ENCODE measurements at regions not wholly inside any gene's neighbourhood (a gene's known extent, or its start where the extent isn't known, plus 50 kb on each side); places are given as distances from the start of the nearest gene placed in this dataset.

- no peak for DNase-seq (ENCODE audit: extremely low spot score)
- intact Hi-C loops (cut with DNase I), result no loop called here
- H3K27ac ChIP-seq (replicated peaks in 1 of 4), result no peak overlapping the region
- TF ChIP-seq EP300 (IDR thresholded peaks at IDR 0.05) (no peak), POLR2AphosphoS5 (IDR thresholded peaks at IDR 0.05) (no peak), CTCF (IDR thresholded peaks at IDR 0.05) (no peak), POLR2A (IDR thresholded peaks at IDR 0.05; ENCODE audit: low read depth) (no peak)
- no peaks in the 10 kb centered on the region for H3K9me3 ChIP-seq
- no peak overlapping the region for H3K4me3 ChIP-seq
- no peaks in the 10 kb centered on the region for H3K36me3 ChIP-seq
- WGBS, result 70% methylated on average over 5 of the region's 5 CpGs
- H3K4me1 ChIP-seq, result no peaks in the 10 kb centered on the region
- H3K27me3 ChIP-seq, result no peaks in the 10 kb centered on the region
Measured at GRCh38 chr16:59369523-59369922, 635.4 kb upstream of the GOT2 start.

- no peaks in the 10 kb centered on the region for H3K36me3 ChIP-seq
- no peak for TF ChIP-seq EP300 (IDR thresholded peaks at IDR 0.05)
- TF ChIP-seq POLR2A (IDR thresholded peaks at IDR 0.05; ENCODE audit: low read depth), result no peak
- TF ChIP-seq CTCF (IDR thresholded peaks at IDR 0.05), result no peak
- TF ChIP-seq POLR2AphosphoS5 (IDR thresholded peaks at IDR 0.05), result no peak
- H3K27ac ChIP-seq (replicated peaks in 1 of 4), result no peak overlapping the region
- H3K4me3 ChIP-seq, result no peak overlapping the region
- H3K27me3 ChIP-seq, result no peaks in the 10 kb centered on the region
- H3K9me3 ChIP-seq, result no peaks in the 10 kb centered on the region
- WGBS, result 67% methylated on average over 6 of the region's 6 CpGs
- H3K4me1 ChIP-seq, result no peaks in the 10 kb centered on the region
- no peak for DNase-seq (ENCODE audit: extremely low spot score)
- intact Hi-C loops (cut with DNase I), result no loop called here
Measured at GRCh38 chr16:59368586-59368985, 634.5 kb upstream of the GOT2 start.

GRCh38 chr16:59356709-59357108, 622.6 kb upstream of the GOT2 start:
- Histone ChIP-seq H3K9me3 (no peaks in the 10 kb centered on the region), H3K4me3 (no peak overlapping the region), H3K27me3 (no peaks in the 10 kb centered on the region), H3K4me1 (no peaks in the 10 kb centered on the region), H3K27ac (replicated peaks in 1 of 4) (no peak overlapping the region), H3K36me3 (no peaks in the 10 kb centered on the region)
- WGBS, result 35% methylated on average over 1 of the region's 1 CpG
- no peak for DNase-seq (ENCODE audit: extremely low spot score)
- TF ChIP-seq POLR2AphosphoS5 (IDR thresholded peaks at IDR 0.05) (no peak), POLR2A (IDR thresholded peaks at IDR 0.05; ENCODE audit: low read depth) (no peak), EP300 (IDR thresholded peaks at IDR 0.05) (no peak), CTCF (IDR thresholded peaks at IDR 0.05) (no peak)
- intact Hi-C loops (cut with DNase I), result no loop called here

GRCh38 chr16:59356144-59356543, 622.0 kb upstream of the GOT2 start:
- Histone ChIP-seq H3K9me3 (no peaks in the 10 kb centered on the region), H3K27me3 (no peaks in the 10 kb centered on the region), H3K4me1 (no peaks in the 10 kb centered on the region), H3K27ac (replicated peaks in 1 of 4) (no peak overlapping the region), H3K36me3 (no peaks in the 10 kb centered on the region), H3K4me3 (no peak overlapping the region)
- TF ChIP-seq POLR2A (IDR thresholded peaks at IDR 0.05; ENCODE audit: low read depth), result no peak
- WGBS, result 70% methylated on average over 5 of the region's 5 CpGs
- DNase-seq (ENCODE audit: extremely low spot score), result no peak
- intact Hi-C loops (cut with DNase I), result no loop called here

- H3K27me3 ChIP-seq, result no peaks in the 10 kb centered on the region
- DNase-seq (ENCODE audit: extremely low spot score), result no peak
- no peak overlapping the region for H3K27ac ChIP-seq (replicated peaks in 1 of 4)
- H3K4me1 ChIP-seq, result no peaks in the 10 kb centered on the region
- no peak overlapping the region for H3K4me3 ChIP-seq
- H3K36me3 ChIP-seq, result no peaks in the 10 kb centered on the region
- H3K9me3 ChIP-seq, result no peaks in the 10 kb centered on the region
- intact Hi-C loops (cut with DNase I), result no loop called here
- WGBS, result 40% methylated on average over 2 of the region's 2 CpGs
- TF ChIP-seq POLR2AphosphoS5 (IDR thresholded peaks at IDR 0.05), result no peak
- TF ChIP-seq CTCF (IDR thresholded peaks at IDR 0.05), result no peak
- TF ChIP-seq EP300 (IDR thresholded peaks at IDR 0.05), result no peak
- no peak for TF ChIP-seq POLR2A (IDR thresholded peaks at IDR 0.05; ENCODE audit: low read depth)
Measured at GRCh38 chr16:59355704-59356103, 621.6 kb upstream of the GOT2 start.
